ENCODE measurements at regions not wholly inside any gene's neighbourhood (a gene's known extent, or its start where the extent isn't known, plus 50 kb on each side); places are given as distances from the start of the nearest gene placed in this dataset.

DNA sequence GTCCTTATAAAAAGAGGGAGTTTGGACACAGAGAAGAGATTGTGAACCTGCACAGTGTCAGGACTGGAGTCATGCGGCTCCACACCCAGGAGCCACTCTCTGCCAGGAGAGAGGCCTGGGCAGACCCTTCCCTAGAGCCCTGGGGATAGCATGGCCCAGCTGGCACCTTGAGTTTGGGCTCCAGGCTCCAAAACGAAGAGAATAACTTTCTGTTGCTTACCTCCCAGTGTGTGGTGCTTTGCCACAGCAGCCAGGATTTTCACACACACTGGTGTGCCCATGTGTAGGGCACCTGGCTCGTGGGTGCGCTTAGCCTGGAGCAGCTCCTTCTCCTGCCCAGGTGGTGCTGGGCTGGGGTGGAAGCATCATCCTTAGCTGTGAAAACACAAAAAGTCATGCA lies 344.3 kb downstream of the TEX29 start:
- no peaks in the 10 kb centered on the region for H3K9me3 ChIP-seq
- no peak for DNase-seq
- TF ChIP-seq NFIC (IDR thresholded peaks at IDR 0.05; ENCODE audit: borderline replicate concordance), result no peak
- no peak for TF ChIP-seq EZH2phosphoT487 (IDR thresholded peaks at IDR 0.05; ENCODE audit: borderline replicate concordance, low read depth)
- TF ChIP-seq SMC3 (IDR thresholded peaks at IDR 0.05; ENCODE audit: low read depth, low read length), result no peak
- TF ChIP-seq TAF1 (IDR thresholded peaks at IDR 0.05; ENCODE audit: borderline replicate concordance, low read depth, low read length), result no peak
- TF ChIP-seq, protein P1, sequence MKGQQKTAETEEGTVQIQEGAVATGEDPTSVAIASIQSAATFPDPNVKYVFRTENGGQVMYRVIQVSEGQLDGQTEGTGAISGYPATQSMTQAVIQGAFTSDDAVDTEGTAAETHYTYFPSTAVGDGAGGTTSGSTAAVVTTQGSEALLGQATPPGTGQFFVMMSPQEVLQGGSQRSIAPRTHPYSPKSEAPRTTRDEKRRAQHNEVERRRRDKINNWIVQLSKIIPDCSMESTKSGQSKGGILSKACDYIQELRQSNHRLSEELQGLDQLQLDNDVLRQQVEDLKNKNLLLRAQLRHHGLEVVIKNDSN (IDR thresholded peaks at IDR 0.05; ENCODE audit: borderline replicate concordance, low read depth), result no peak
- TF ChIP-seq FOSL2 (IDR thresholded peaks at IDR 0.05; ENCODE audit: borderline replicate concordance, low read depth), result no peak
- TF ChIP-seq, protein P2, sequence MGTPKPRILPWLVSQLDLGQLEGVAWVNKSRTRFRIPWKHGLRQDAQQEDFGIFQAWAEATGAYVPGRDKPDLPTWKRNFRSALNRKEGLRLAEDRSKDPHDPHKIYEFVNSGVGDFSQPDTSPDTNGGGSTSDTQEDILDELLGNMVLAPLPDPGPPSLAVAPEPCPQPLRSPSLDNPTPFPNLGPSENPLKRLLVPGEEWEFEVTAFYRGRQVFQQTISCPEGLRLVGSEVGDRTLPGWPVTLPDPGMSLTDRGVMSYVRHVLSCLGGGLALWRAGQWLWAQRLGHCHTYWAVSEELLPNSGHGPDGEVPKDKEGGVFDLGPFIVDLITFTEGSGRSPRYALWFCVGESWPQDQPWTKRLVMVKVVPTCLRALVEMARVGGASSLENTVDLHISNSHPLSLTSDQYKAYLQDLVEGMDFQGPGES (IDR thresholded peaks at IDR 0.05; ENCODE audit: low read depth, low read length), result no peak
- TF ChIP-seq TEAD4 (IDR thresholded peaks at IDR 0.05; ENCODE audit: borderline replicate concordance, insufficient read depth), result no peak
- TF ChIP-seq TCF12 (IDR thresholded peaks at IDR 0.05), result no peak
- TF ChIP-seq GATA2 (CRISPR knock-in tag; IDR thresholded peaks at IDR 0.05), result no peak
- TF ChIP-seq, protein P3, sequence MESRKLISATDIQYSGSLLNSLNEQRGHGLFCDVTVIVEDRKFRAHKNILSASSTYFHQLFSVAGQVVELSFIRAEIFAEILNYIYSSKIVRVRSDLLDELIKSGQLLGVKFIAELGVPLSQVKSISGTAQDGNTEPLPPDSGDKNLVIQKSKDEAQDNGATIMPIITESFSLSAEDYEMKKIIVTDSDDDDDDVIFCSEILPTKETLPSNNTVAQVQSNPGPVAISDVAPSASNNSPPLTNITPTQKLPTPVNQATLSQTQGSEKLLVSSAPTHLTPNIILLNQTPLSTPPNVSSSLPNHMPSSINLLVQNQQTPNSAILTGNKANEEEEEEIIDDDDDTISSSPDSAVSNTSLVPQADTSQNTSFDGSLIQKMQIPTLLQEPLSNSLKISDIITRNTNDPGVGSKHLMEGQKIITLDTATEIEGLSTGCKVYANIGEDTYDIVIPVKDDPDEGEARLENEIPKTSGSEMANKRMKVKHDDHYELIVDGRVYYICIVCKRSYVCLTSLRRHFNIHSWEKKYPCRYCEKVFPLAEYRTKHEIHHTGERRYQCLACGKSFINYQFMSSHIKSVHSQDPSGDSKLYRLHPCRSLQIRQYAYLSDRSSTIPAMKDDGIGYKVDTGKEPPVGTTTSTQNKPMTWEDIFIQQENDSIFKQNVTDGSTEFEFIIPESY (IDR thresholded peaks at IDR 0.05; ENCODE audit: borderline replicate concordance, low read depth), result no peak
- TF ChIP-seq RCOR1 (IDR thresholded peaks at IDR 0.05; ENCODE audit: low read length), result no peak
- TF ChIP-seq YY1 (IDR thresholded peaks at IDR 0.05; ENCODE audit: low read depth), result no peak
- TF ChIP-seq MXI1 (IDR thresholded peaks at IDR 0.05; ENCODE audit: low read depth, low read length), result no peak
- no peak for TF ChIP-seq MEF2A (IDR thresholded peaks at IDR 0.05; ENCODE audit: borderline replicate concordance, low read depth)
- ChIA-PET POLR2A (no interaction called here), CTCF (no interaction called here)
- WGBS (ENCODE audit: low lambda C conversion rate), result 19% methylated on average over 4 of the region's 4 CpGs
- H2AFZ ChIP-seq (ENCODE audit: low read depth), result no peak overlapping the region
- no peaks in the 10 kb centered on the region for H3K79me2 ChIP-seq (ENCODE audit: insufficient read depth)
- H3K4me1 ChIP-seq (ENCODE audit: control insufficient read depth in 1 of 2, insufficient read depth in 2 of 2, low read depth in 1 of 2, low read length in 1 of 2), result no peaks in the 10 kb centered on the region
- H3K27ac ChIP-seq (ENCODE audit: low read depth in 2 of 2, low read length in 1 of 2), result no peak overlapping the region
- no peaks in the 10 kb centered on the region for H4K20me1 ChIP-seq (ENCODE audit: insufficient read depth)
- no peak overlapping the region for H3K4me3 ChIP-seq (ENCODE audit: low read depth in 2 of 2, low read length in 1 of 2)
- H3K9me2 ChIP-seq, result no peaks in the 10 kb centered on the region
- H3K4me2 ChIP-seq, result no peak overlapping the region
- no peaks in the 10 kb centered on the region for H3F3A ChIP-seq (replicated peaks; ENCODE audit: insufficient read depth)
- H3K9ac ChIP-seq, result no peak overlapping the region
- no peaks in the 10 kb centered on the region for H3K36me3 ChIP-seq (replicated peaks in 1 of 2; ENCODE audit: control insufficient read depth in 1 of 2, insufficient read depth in 2 of 2, low read length in 1 of 2)
- H3K27me3 ChIP-seq (ENCODE audit: insufficient read depth), result no peaks in the 10 kb centered on the region

DNA sequence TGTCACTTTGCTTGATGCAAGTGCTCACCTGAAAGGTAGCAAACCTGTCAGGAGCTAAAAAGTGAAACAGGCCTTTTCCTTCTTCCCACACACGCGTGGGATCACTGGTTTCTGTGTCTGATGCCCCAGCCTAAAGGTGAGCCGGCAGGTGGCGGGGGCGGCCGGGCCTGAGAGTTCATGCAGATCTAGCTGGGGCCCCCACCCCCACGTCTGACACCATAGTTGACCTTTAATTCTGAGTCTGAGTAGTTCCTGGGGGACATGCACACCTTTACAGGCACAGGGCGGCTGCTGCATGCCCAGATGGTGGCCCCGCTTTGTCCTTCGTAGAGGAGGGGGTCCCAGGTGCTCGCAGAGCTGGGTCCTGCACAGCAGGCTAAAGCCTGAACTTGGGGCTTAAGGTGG lies 345.3 kb downstream of the TEX29 start:
- no peak for DNase-seq
- Histone ChIP-seq H2AFZ (ENCODE audit: low read depth) (no peak overlapping the region), H3K27me3 (ENCODE audit: insufficient read depth) (no peaks in the 10 kb centered on the region), H3K4me1 (ENCODE audit: control insufficient read depth in 1 of 2, insufficient read depth in 2 of 2, low read depth in 1 of 2, low read length in 1 of 2) (no peaks in the 10 kb centered on the region), H3K79me2 (ENCODE audit: insufficient read depth) (no peaks in the 10 kb centered on the region), H3K36me3 (replicated peaks in 1 of 2; ENCODE audit: control insufficient read depth in 1 of 2, insufficient read depth in 2 of 2, low read length in 1 of 2) (no peaks in the 10 kb centered on the region), H3K9ac (no peak overlapping the region), H3F3A (replicated peaks; ENCODE audit: insufficient read depth) (no peaks in the 10 kb centered on the region), H3K9me2 (no peaks in the 10 kb centered on the region), H3K9me3 (no peaks in the 10 kb centered on the region), H3K4me3 (ENCODE audit: low read depth in 2 of 2, low read length in 1 of 2) (no peak overlapping the region), H3K27ac (ENCODE audit: low read depth in 2 of 2, low read length in 1 of 2) (no peak overlapping the region), H3K4me2 (no peak overlapping the region), H4K20me1 (ENCODE audit: insufficient read depth) (no peaks in the 10 kb centered on the region)
- POLR2A ChIA-PET, result no interaction called here
- WGBS (ENCODE audit: low lambda C conversion rate), result 30% methylated on average over 7 of the region's 11 CpGs
- CTCF ChIA-PET, result no interaction called here
- no peak for TF ChIP-seq MEF2A (IDR thresholded peaks at IDR 0.05; ENCODE audit: borderline replicate concordance, low read depth)
- no peak for TF ChIP-seq ELF1 (IDR thresholded peaks at IDR 0.05)
- no peak for TF ChIP-seq FOXM1 (IDR thresholded peaks at IDR 0.05; ENCODE audit: low read depth)
- TF ChIP-seq NFIC (IDR thresholded peaks at IDR 0.05; ENCODE audit: borderline replicate concordance), result no peak
- no peak for TF ChIP-seq RFX5 (IDR thresholded peaks at IDR 0.05; ENCODE audit: low read length)
- no peak for TF ChIP-seq RAD21 (IDR thresholded peaks at IDR 0.05; ENCODE audit: low read length)
- no peak for TF ChIP-seq TCF12 (IDR thresholded peaks at IDR 0.05)
- TF ChIP-seq, protein P2 (IDR thresholded peaks at IDR 0.05; ENCODE audit: low read depth, low read length), result no peak
- no peak for TF ChIP-seq EZH2phosphoT487 (IDR thresholded peaks at IDR 0.05; ENCODE audit: borderline replicate concordance, low read depth)
- TF ChIP-seq, protein P4, sequence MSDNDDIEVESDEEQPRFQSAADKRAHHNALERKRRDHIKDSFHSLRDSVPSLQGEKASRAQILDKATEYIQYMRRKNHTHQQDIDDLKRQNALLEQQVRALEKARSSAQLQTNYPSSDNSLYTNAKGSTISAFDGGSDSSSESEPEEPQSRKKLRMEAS (IDR thresholded peaks at IDR 0.05; ENCODE audit: low read depth), result no peak
- no peak for TF ChIP-seq JUND (IDR thresholded peaks at IDR 0.05)

Data from SK-N-SH (cell line).